GM12878 (cell line): ENCODE measurements at regions not wholly inside any gene's neighbourhood (a gene's known extent, or its start where the extent isn't known, plus 50 kb on each side); places are given as distances from the start of the nearest gene placed in this dataset.

ENCODE experiments used
- CEBPB ChIP-seq, 2 experiments: fragments of 150-350 bp in 1 of 2; IDR thresholded peaks; 2 replicates each; pipeline ENCODE4 v1.6.1; 2012 to 2014; ENCODE audit warnings: low read depth in 2 of 2, low read length in 2 of 2, borderline replicate concordance in 1 of 2, inconsistent platforms in 1 of 2
- GABPA ChIP-seq: IDR thresholded peaks from 2 replicates; pipeline ENCODE4 v1.6.1; 2014; ENCODE audit warnings: antibody characterized with exemption, low read depth, mild to moderate bottlenecking, inconsistent platforms
- ZNF274 ChIP-seq: IDR thresholded peaks from one replicate; pipeline ENCODE4 v1.8.0; 2011; ENCODE audit not compliant: insufficient read length, insufficient read depth
- ZSCAN29 ChIP-seq: fragments of 450-650 bp; IDR thresholded peaks from 2 replicates; pipeline ENCODE4 v1.6.1; 2017; ENCODE audit warnings: mild to moderate bottlenecking, moderate library complexity
- TF ChIP-seq, protein P1 (sequence below), 3 experiments: IDR thresholded peaks in 2 of 3; conservative IDR thresholded peaks in 1 of 3; 2 replicates each; pipeline ENCODE4 v1.5.1; 2011; ENCODE audit warnings: low read depth in 3 of 3, low read length in 3 of 3, mild to moderate bottlenecking in 3 of 3, control low read depth in 2 of 3, moderate library complexity in 2 of 3, inconsistent platforms in 1 of 3, mixed read lengths in 1 of 3; ENCODE audit not compliant: control insufficient read depth in 2 of 3, insufficient read depth in 1 of 3; ENCODE audit errors: extremely low read depth in 1 of 3

DNA sequence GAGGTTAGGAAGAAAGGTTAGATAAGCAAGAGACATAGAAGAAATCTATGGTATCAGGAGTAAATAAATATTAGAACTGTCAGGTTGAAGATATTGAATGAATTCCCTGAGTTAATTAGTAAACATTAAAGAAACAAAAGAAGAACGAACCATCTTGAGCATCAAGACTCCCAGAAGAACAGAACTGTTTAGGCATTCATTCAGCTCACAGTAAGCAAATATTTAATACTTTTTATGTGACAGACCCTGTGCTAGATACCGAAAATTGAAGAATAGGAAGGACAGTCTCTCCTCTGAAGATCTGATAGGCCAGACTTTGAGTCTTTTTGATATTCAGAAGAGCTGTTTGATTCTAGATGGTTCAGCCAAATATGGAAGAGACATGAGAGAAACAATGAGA is 731.5 kb downstream of the XPNPEP1 start:
- TF ChIP-seq ZNF274 (no peak), CEBPB (IDR thresholded peaks at IDR 0.05; ENCODE audit: borderline replicate concordance in 1 of 2, low read depth in 2 of 2, low read length in 2 of 2) (no peak), GABPA (no peak), ZSCAN29 (no peak)
- TF ChIP-seq, protein P1, sequence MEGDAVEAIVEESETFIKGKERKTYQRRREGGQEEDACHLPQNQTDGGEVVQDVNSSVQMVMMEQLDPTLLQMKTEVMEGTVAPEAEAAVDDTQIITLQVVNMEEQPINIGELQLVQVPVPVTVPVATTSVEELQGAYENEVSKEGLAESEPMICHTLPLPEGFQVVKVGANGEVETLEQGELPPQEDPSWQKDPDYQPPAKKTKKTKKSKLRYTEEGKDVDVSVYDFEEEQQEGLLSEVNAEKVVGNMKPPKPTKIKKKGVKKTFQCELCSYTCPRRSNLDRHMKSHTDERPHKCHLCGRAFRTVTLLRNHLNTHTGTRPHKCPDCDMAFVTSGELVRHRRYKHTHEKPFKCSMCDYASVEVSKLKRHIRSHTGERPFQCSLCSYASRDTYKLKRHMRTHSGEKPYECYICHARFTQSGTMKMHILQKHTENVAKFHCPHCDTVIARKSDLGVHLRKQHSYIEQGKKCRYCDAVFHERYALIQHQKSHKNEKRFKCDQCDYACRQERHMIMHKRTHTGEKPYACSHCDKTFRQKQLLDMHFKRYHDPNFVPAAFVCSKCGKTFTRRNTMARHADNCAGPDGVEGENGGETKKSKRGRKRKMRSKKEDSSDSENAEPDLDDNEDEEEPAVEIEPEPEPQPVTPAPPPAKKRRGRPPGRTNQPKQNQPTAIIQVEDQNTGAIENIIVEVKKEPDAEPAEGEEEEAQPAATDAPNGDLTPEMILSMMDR (IDR thresholded peaks at IDR 0.05 in 2 of 3, conservative IDR thresholded peaks at IDR 0.05 in 1 of 3; ENCODE audit: control insufficient read depth in 2 of 3, extremely low read depth in 1 of 3, insufficient read depth in 1 of 3, low read depth in 3 of 3, low read length in 3 of 3) = no peak
